OCI-LY3 (cell line): ENCODE measurements at regions not wholly inside any gene's neighbourhood (a gene's known extent, or its start where the extent isn't known, plus 50 kb on each side); places are given as distances from the start of the nearest gene placed in this dataset.

Experiments
- CTCF ChIP-seq: fragments of 200-600, 300-600 bp; sonication (generic); IDR thresholded peaks from 2 replicates; pipeline ENCODE4 v1.5.1; 2014; ENCODE audit warnings: antibody characterized with exemption, low read length, low read depth
- EZH2phosphoT487 ChIP-seq: fragments of 200-600 bp; shearing (Covaris generic); IDR thresholded peaks from 2 replicates; pipeline ENCODE4 v1.6.1; 2018; ENCODE audit warnings: antibody characterized with exemption, mixed run types, low read depth

- TF ChIP-seq CTCF (no peak), EZH2phosphoT487 (no peak)
Observed at GRCh38 chr13:40059540-40060232, 404.2 kb downstream of the COG6 start.
